WTC11 (cell line): ENCODE measurements at regions not wholly inside any gene's neighbourhood (a gene's known extent, or its start where the extent isn't known, plus 50 kb on each side); places are given as distances from the start of the nearest gene placed in this dataset.

Experiments used
- ATAC-seq: fragments of 200-7000 bp; cut with Tn5 transposase; 2 replicates; pipeline ENCODE4 v1.10.0; 2021; ENCODE audit warnings: mild to moderate bottlenecking, moderate library complexity
- CTCF ChIA-PET: fragments of 300-600 bp; sonication (Branson Sonifier 250); formaldehyde crosslinking; loops from one replicate; lab custom pipeline; 2021; ENCODE audit warnings: antibody characterized with exemption; lab: Charles Lee
- POLR2A ChIA-PET: fragments of 350-600 bp; sonication (Branson Sonifier 250); formaldehyde crosslinking; loops from one replicate; lab custom pipeline; 2021; ENCODE audit warnings: antibody characterized with exemption; lab: Charles Lee
- DNase-seq: peaks from one replicate; pipeline ENCODE4 v3.0.0; 2021; ENCODE audit warnings: low spot score
- H3K27ac Mint-ChIP-seq: 2 replicates; pipeline ENCODE4 v1.8.0; 2021; ENCODE audit warnings: mixed read lengths
- H3K27me3 Mint-ChIP-seq: 2 replicates; pipeline ENCODE4 v1.8.0; 2021; ENCODE audit warnings: low read depth, mild to moderate bottlenecking, moderate library complexity, mixed read lengths
- H3K36me3 Mint-ChIP-seq: 2 replicates; pipeline ENCODE4 v1.8.0; 2021; ENCODE audit warnings: mixed read lengths
- H3K4me1 Mint-ChIP-seq: 2 replicates; pipeline ENCODE4 v1.8.0; 2022; ENCODE audit warnings: mixed read lengths
- H3K4me3 Mint-ChIP-seq: 2 replicates; pipeline ENCODE4 v1.8.0; 2021; ENCODE audit warnings: mild to moderate bottlenecking, moderate library complexity, mixed read lengths
- H3K9me3 Mint-ChIP-seq: 2 replicates; pipeline ENCODE4 v1.8.0; 2021; ENCODE audit warnings: mixed read lengths
- ETV6 ChIP-seq: sonication (generic); formaldehyde crosslinking; IDR thresholded peaks from 2 replicates; pipeline ENCODE4 v1.8.1; 2022; ENCODE audit warnings: mild to moderate bottlenecking, missing genetic modification reagents
- NFYB ChIP-seq: sonication (generic); formaldehyde crosslinking; conservative IDR thresholded peaks from 2 replicates; pipeline ENCODE4 v1.8.0; 2022; ENCODE audit warnings: low read depth, missing genetic modification reagents
- OVOL2 ChIP-seq: fragments of 250-450 bp; sonication (Bioruptor Pico); IDR thresholded peaks from 2 replicates; pipeline ENCODE4 v1.9.0; 2021; ENCODE audit warnings: mild to moderate bottlenecking, borderline replicate concordance
- ZNF219 ChIP-seq: sonication (generic); formaldehyde crosslinking; IDR thresholded peaks from 2 replicates; pipeline ENCODE4 v1.8.0; 2023; ENCODE audit warnings: missing genetic modification reagents, mild to moderate bottlenecking, borderline replicate concordance
- ZNF416 ChIP-seq: fragments of 250-450 bp; sonication (Bioruptor Pico); IDR thresholded peaks from 2 replicates; pipeline ENCODE4 v1.9.0; 2021; ENCODE audit warnings: mild to moderate bottlenecking, inconsistent platforms
- TF ChIP-seq, protein P1 (sequence below): sonication (generic); formaldehyde crosslinking; IDR thresholded peaks from 2 replicates; pipeline ENCODE4 v1.8.1; 2022; ENCODE audit warnings: mild to moderate bottlenecking, moderate library complexity, missing genetic modification reagents
- TF ChIP-seq, protein P2 (sequence below): sonication (generic); formaldehyde crosslinking; conservative IDR thresholded peaks from 2 replicates; pipeline ENCODE4 v1.8.1; 2023; ENCODE audit warnings: mild to moderate bottlenecking, low read depth, missing genetic modification reagents, moderate library complexity
- TF ChIP-seq, protein P3 (sequence below): sonication (generic); formaldehyde crosslinking; IDR thresholded peaks from 2 replicates; pipeline ENCODE4 v1.8.1; 2022; ENCODE audit warnings: low read depth, missing genetic modification reagents, borderline replicate concordance
- TF ChIP-seq, protein P4 (sequence below): fragments of 250-450 bp; sonication (Bioruptor Pico); conservative IDR thresholded peaks from 2 replicates; pipeline ENCODE4 v1.9.0; 2021; ENCODE audit warnings: mild to moderate bottlenecking
- TF ChIP-seq, protein P5 (sequence below): sonication (generic); formaldehyde crosslinking; IDR thresholded peaks from 2 replicates; pipeline ENCODE4 v1.8.0; 2022; ENCODE audit warnings: mild to moderate bottlenecking, missing genetic modification reagents
- TF ChIP-seq, protein P6 (sequence below): fragments of 250-450 bp; sonication (Bioruptor Pico); IDR thresholded peaks from 2 replicates; pipeline ENCODE4 v1.9.0; 2021; ENCODE audit warnings: mild to moderate bottlenecking, borderline replicate concordance
- TF ChIP-seq, protein P7 (sequence below): sonication (generic); formaldehyde crosslinking; IDR thresholded peaks from 2 replicates; pipeline ENCODE4 v1.8.1; 2023; ENCODE audit warnings: mild to moderate bottlenecking, missing genetic modification reagents, moderate library complexity

DNA sequence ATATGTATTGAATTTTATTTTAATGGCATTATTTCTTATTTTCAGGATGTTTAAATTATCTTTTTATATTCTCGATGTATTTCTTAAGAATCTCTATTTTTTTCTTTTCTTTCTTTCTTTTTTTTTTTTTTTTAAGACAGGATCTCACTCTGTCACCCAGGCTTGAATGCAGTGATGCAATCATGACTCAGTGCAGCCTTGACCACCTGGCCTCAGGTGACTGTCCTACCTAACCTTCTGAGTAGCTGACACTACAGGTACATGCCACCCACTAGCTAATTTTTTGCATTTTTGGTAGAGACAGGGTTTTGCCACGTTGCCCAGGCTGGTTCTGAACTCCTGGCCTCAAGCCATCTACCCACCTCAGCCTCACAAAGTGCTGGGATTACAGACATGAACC, 143.8 kb upstream of the LAMA2 start (continued):
- TF ChIP-seq, protein P1, sequence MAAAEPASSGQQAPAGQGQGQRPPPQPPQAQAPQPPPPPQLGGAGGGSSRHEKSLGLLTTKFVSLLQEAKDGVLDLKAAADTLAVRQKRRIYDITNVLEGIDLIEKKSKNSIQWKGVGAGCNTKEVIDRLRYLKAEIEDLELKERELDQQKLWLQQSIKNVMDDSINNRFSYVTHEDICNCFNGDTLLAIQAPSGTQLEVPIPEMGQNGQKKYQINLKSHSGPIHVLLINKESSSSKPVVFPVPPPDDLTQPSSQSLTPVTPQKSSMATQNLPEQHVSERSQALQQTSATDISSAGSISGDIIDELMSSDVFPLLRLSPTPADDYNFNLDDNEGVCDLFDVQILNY = no peak
- TF ChIP-seq ZNF416 (no peak), ZNF219 (no peak), ETV6 (no peak)

DNA sequence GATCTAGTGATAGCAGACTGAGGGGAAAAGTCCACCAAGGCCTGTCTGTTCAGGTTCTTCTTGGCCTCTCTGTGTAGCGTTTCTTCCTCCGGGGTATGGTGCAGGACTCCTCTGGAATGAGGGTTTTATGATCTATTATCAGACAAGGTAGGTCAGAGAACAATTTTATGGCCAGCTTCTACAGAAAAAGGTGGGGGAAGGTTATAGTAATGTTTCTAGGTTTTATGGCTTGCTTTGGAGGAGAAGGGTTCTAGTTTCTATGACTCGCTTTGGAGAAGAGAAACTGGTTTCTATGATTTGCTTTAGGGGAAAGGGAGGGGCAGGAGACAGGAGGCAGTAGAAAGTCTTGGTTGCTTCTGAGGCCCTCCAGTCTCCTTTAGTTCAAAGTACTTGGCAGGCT, 144.8 kb upstream of the LAMA2 start:
- Mint-ChIP-seq H3K4me1 (peaks cover 63% of the 10 kb centered on the region), H3K36me3 (peaks cover 32% of the 10 kb centered on the region), H3K27me3 (peaks cover 24% of the 10 kb centered on the region), H3K27ac (no peak overlapping the region), H3K9me3 (peaks cover 28% of the 10 kb centered on the region), H3K4me3 (no peak overlapping the region)
- CTCF ChIA-PET = no interaction called here
- ATAC-seq (no peak), DNase-seq (no peak)
- TF ChIP-seq, protein P2, sequence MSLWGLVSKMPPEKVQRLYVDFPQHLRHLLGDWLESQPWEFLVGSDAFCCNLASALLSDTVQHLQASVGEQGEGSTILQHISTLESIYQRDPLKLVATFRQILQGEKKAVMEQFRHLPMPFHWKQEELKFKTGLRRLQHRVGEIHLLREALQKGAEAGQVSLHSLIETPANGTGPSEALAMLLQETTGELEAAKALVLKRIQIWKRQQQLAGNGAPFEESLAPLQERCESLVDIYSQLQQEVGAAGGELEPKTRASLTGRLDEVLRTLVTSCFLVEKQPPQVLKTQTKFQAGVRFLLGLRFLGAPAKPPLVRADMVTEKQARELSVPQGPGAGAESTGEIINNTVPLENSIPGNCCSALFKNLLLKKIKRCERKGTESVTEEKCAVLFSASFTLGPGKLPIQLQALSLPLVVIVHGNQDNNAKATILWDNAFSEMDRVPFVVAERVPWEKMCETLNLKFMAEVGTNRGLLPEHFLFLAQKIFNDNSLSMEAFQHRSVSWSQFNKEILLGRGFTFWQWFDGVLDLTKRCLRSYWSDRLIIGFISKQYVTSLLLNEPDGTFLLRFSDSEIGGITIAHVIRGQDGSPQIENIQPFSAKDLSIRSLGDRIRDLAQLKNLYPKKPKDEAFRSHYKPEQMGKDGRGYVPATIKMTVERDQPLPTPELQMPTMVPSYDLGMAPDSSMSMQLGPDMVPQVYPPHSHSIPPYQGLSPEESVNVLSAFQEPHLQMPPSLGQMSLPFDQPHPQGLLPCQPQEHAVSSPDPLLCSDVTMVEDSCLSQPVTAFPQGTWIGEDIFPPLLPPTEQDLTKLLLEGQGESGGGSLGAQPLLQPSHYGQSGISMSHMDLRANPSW = no peak
- TF ChIP-seq OVOL2 (CRISPR knock-in tag) (no peak), NFYB (no peak)
- TF ChIP-seq, protein P3, sequence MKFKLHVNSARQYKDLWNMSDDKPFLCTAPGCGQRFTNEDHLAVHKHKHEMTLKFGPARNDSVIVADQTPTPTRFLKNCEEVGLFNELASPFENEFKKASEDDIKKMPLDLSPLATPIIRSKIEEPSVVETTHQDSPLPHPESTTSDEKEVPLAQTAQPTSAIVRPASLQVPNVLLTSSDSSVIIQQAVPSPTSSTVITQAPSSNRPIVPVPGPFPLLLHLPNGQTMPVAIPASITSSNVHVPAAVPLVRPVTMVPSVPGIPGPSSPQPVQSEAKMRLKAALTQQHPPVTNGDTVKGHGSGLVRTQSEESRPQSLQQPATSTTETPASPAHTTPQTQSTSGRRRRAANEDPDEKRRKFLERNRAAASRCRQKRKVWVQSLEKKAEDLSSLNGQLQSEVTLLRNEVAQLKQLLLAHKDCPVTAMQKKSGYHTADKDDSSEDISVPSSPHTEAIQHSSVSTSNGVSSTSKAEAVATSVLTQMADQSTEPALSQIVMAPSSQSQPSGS (CRISPR knock-in tag) = no peak
- TF ChIP-seq, protein P1 = no peak
- TF ChIP-seq, protein P4, sequence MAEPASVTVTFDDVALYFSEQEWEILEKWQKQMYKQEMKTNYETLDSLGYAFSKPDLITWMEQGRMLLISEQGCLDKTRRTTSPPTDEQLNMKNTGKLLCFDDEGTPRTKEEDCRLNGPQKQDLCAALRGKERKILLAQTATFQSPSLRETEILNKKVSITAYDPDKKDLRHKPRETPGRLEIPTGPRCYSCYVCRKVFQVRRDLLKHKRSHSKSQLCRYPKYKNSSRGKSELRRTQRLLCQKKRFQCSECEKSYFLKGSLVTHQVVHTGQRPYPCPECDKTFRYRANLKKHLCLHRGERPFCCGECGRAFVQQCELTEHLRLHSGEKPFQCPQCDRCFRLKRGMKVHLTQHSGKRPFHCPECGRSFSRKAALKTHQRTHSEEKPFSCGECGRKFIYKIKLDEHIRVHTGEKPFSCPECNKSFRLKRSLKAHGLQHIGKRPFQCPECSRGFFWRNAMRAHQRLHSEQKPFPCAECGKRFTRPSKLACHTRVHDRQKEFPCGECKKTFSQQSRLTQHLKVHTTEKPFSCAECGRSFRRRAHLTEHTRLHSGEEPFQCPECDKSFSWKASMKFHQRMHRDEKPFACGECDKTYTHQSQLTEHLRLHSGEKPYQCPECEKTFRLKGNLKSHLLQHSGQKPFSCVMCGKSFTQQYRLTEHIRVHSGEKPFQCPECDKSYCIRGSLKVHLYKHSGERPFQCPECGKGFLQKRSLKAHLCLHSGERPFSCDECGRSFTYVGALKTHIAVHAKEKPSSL (CRISPR knock-in tag) = no peak
- TF ChIP-seq, protein P5, sequence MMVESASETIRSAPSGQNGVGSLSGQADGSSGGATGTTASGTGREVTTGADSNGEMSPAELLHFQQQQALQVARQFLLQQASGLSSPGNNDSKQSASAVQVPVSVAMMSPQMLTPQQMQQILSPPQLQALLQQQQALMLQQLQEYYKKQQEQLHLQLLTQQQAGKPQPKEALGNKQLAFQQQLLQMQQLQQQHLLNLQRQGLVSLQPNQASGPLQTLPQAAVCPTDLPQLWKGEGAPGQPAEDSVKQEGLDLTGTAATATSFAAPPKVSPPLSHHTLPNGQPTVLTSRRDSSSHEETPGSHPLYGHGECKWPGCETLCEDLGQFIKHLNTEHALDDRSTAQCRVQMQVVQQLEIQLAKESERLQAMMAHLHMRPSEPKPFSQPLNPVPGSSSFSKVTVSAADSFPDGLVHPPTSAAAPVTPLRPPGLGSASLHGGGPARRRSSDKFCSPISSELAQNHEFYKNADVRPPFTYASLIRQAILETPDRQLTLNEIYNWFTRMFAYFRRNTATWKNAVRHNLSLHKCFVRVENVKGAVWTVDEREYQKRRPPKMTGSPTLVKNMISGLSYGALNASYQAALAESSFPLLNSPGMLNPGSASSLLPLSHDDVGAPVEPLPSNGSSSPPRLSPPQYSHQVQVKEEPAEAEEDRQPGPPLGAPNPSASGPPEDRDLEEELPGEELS = no peak
- TF ChIP-seq, protein P6, sequence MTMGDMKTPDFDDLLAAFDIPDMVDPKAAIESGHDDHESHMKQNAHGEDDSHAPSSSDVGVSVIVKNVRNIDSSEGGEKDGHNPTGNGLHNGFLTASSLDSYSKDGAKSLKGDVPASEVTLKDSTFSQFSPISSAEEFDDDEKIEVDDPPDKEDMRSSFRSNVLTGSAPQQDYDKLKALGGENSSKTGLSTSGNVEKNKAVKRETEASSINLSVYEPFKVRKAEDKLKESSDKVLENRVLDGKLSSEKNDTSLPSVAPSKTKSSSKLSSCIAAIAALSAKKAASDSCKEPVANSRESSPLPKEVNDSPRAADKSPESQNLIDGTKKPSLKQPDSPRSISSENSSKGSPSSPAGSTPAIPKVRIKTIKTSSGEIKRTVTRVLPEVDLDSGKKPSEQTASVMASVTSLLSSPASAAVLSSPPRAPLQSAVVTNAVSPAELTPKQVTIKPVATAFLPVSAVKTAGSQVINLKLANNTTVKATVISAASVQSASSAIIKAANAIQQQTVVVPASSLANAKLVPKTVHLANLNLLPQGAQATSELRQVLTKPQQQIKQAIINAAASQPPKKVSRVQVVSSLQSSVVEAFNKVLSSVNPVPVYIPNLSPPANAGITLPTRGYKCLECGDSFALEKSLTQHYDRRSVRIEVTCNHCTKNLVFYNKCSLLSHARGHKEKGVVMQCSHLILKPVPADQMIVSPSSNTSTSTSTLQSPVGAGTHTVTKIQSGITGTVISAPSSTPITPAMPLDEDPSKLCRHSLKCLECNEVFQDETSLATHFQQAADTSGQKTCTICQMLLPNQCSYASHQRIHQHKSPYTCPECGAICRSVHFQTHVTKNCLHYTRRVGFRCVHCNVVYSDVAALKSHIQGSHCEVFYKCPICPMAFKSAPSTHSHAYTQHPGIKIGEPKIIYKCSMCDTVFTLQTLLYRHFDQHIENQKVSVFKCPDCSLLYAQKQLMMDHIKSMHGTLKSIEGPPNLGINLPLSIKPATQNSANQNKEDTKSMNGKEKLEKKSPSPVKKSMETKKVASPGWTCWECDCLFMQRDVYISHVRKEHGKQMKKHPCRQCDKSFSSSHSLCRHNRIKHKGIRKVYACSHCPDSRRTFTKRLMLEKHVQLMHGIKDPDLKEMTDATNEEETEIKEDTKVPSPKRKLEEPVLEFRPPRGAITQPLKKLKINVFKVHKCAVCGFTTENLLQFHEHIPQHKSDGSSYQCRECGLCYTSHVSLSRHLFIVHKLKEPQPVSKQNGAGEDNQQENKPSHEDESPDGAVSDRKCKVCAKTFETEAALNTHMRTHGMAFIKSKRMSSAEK (CRISPR knock-in tag) = no peak
- TF ChIP-seq, protein P7, sequence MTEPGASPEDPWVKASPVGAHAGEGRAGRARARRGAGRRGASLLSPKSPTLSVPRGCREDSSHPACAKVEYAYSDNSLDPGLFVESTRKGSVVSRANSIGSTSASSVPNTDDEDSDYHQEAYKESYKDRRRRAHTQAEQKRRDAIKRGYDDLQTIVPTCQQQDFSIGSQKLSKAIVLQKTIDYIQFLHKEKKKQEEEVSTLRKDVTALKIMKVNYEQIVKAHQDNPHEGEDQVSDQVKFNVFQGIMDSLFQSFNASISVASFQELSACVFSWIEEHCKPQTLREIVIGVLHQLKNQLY (CRISPR knock-in tag) = no peak
- POLR2A ChIA-PET = no interaction called here
